ENCODE measurements at regions not wholly inside any gene's neighbourhood (a gene's known extent, or its start where the extent isn't known, plus 50 kb on each side); places are given as distances from the start of the nearest gene placed in this dataset.

DNA sequence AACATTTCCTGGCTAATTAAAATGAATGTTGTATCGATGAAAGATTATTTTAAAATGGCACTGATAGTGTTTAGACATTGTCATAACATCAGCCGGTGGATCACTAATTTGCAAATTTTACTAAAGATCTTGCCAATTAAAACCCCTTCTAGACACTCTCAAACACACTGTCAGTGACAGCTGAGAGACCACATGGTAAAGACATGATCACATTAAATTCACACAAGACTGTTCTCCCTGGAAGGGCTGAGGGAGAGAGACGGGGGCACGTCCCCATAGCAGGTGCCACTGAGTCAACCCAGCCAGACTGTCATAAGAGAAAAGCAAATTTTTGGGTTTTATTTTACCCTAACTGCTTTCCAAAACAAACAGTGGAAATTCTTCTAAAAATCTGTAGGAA lies 306.0 kb downstream of the TXNL1 start:
- no peaks in the 10 kb centered on the region for H3K9me3 Mint-ChIP-seq
- H3K4me1 ChIP-seq (ENCODE audit: control insufficient read depth, insufficient read depth, low read length) = no peaks in the 10 kb centered on the region
- ATAC-seq (no peak), DNase-seq (no peak)
- H3K27ac Mint-ChIP-seq = no peak overlapping the region
- no peaks in the 10 kb centered on the region for H3K27me3 Mint-ChIP-seq (ENCODE audit: low read depth in 2 of 2)
- H3K27ac ChIP-seq (ENCODE audit: low read length) = no peak overlapping the region
- WGBS (ENCODE audit: insufficient coverage) = 76% methylated on average over 3 of the region's 4 CpGs
- H3K4me3 Mint-ChIP-seq = no peak overlapping the region
- no peaks in the 10 kb centered on the region for H3K27me3 ChIP-seq (ENCODE audit: control insufficient read depth, insufficient read depth, low read length)
- no peaks in the 10 kb centered on the region for H3K36me3 Mint-ChIP-seq
- intact Hi-C loops (cut with micrococcal nuclease) = no loop called here
- no peaks in the 10 kb centered on the region for H3K36me3 ChIP-seq (ENCODE audit: control insufficient read depth, insufficient read depth, low read length)
- H3K4me1 Mint-ChIP-seq = no peaks in the 10 kb centered on the region
- TF ChIP-seq, protein P1, sequence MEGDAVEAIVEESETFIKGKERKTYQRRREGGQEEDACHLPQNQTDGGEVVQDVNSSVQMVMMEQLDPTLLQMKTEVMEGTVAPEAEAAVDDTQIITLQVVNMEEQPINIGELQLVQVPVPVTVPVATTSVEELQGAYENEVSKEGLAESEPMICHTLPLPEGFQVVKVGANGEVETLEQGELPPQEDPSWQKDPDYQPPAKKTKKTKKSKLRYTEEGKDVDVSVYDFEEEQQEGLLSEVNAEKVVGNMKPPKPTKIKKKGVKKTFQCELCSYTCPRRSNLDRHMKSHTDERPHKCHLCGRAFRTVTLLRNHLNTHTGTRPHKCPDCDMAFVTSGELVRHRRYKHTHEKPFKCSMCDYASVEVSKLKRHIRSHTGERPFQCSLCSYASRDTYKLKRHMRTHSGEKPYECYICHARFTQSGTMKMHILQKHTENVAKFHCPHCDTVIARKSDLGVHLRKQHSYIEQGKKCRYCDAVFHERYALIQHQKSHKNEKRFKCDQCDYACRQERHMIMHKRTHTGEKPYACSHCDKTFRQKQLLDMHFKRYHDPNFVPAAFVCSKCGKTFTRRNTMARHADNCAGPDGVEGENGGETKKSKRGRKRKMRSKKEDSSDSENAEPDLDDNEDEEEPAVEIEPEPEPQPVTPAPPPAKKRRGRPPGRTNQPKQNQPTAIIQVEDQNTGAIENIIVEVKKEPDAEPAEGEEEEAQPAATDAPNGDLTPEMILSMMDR (IDR thresholded peaks at IDR 0.05) = no peak
- no peaks in the 10 kb centered on the region for H3K9me3 ChIP-seq (ENCODE audit: control insufficient read depth, insufficient read depth, low read length)
- H3K4me3 ChIP-seq (ENCODE audit: low read length) = no peak overlapping the region

GRCh38 chr18:56330366-56331110 lies 307.9 kb downstream of the TXNL1 start:
- Histone ChIP-seq H3K27me3 (ENCODE audit: control insufficient read depth, insufficient read depth, low read length) (no peaks in the 10 kb centered on the region), H3K9me3 (ENCODE audit: control insufficient read depth, insufficient read depth, low read length) (no peaks in the 10 kb centered on the region), H3K36me3 (ENCODE audit: control insufficient read depth, insufficient read depth, low read length) (no peaks in the 10 kb centered on the region), H3K4me3 (ENCODE audit: low read length) (no peak overlapping the region), H3K4me1 (ENCODE audit: control insufficient read depth, insufficient read depth, low read length) (no peaks in the 10 kb centered on the region), H3K27ac (ENCODE audit: low read length) (no peak overlapping the region)
- Mint-ChIP-seq H3K9me3 (no peaks in the 10 kb centered on the region), H3K4me3 (no peak overlapping the region), H3K27me3 (ENCODE audit: low read depth in 2 of 2) (no peaks in the 10 kb centered on the region), H3K27ac (no peak overlapping the region), H3K36me3 (no peaks in the 10 kb centered on the region), H3K4me1 (no peaks in the 10 kb centered on the region)
- ATAC-seq = no peak
- WGBS (ENCODE audit: insufficient coverage) = 24% methylated on average over 9 of the region's 9 CpGs
- intact Hi-C loops (cut with micrococcal nuclease) = no loop called here
- DNase-seq = no peak
- TF ChIP-seq, protein P1 (IDR thresholded peaks at IDR 0.05) = no peak

GRCh38 chr18:56329536-56329935 lies 308.9 kb downstream of the TXNL1 start:
- Mint-ChIP-seq H3K27ac (no peak overlapping the region), H3K27me3 (ENCODE audit: low read depth in 2 of 2) (no peaks in the 10 kb centered on the region), H3K36me3 (no peaks in the 10 kb centered on the region), H3K4me3 (no peak overlapping the region), H3K9me3 (no peaks in the 10 kb centered on the region), H3K4me1 (no peaks in the 10 kb centered on the region)
- H3K9me3 ChIP-seq (ENCODE audit: control insufficient read depth, insufficient read depth, low read length) = no peaks in the 10 kb centered on the region
- no peak overlapping the region for H3K4me3 ChIP-seq (ENCODE audit: low read length)
- H3K27ac ChIP-seq (ENCODE audit: low read length) = no peak overlapping the region
- H3K27me3 ChIP-seq (ENCODE audit: control insufficient read depth, insufficient read depth, low read length) = no peaks in the 10 kb centered on the region
- H3K36me3 ChIP-seq (ENCODE audit: control insufficient read depth, insufficient read depth, low read length) = no peaks in the 10 kb centered on the region
- intact Hi-C loops (cut with micrococcal nuclease) = no loop called here
- DNase-seq (no peak), ATAC-seq (no peak)
- TF ChIP-seq, protein P1 (IDR thresholded peaks at IDR 0.05) = no peak
- 82% methylated on average over 1 of the region's 1 CpG for WGBS (ENCODE audit: insufficient coverage)
- H3K4me1 ChIP-seq (ENCODE audit: control insufficient read depth, insufficient read depth, low read length) = no peaks in the 10 kb centered on the region
